GM19452 (cell line): ENCODE measurements at regions not wholly inside any gene's neighbourhood (a gene's known extent, or its start where the extent isn't known, plus 50 kb on each side); places are given as distances from the start of the nearest gene placed in this dataset.

Experiments used
- ATAC-seq: cut with Tn5 transposase; IDR thresholded peaks from one replicate; pipeline ENCODE4 v1.9.1; 2021; ENCODE audit not compliant: unreplicated experiment

- no peak for ATAC-seq
Measured at GRCh38 chr2:3005859-3006501, 371.6 kb downstream of the EIPR1 start.

DNA sequence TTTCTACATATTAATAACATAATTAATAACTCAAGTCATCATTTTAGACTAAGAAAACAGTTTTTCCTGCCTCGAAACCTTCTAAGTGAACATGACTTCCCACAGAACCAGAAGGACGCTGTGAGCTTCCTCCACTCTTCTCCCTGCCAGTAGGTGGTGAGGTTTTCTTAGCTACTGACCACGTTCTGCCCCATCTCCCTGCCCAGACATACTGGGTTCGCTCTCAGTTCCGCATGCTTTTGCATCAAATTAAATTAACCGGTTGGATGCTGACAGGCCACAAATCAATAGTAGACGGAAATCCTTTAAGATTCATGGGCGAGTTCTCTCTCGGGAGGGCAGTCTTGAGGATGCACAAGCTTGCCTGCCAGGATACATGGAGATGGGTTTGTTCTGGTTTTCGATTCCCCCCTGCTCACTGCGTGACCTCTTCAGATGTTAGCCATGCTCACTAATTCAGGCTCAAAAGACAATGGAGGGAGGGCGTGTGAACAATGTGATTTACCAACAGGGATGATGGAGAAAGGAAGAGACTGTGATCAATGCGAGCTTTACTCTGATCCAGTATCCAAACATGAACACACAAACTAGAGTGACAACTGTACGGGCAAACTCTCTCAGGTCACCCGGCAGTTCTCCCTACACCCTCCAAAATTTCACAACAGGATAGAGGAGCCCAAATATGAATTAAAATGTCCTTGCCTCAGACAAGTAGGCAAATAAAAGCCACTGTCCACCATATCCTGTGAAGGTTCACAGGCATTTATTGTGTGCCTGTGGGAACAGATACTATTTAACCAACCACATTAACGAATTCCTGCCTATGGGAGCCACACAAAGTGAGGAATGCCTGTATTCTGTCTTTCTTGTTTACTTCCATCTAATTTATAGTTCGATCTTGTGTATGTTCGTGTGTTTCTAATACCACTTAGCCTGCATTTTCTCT is 375.7 kb downstream of the EIPR1 start:
- ATAC-seq: no peak

DNA sequence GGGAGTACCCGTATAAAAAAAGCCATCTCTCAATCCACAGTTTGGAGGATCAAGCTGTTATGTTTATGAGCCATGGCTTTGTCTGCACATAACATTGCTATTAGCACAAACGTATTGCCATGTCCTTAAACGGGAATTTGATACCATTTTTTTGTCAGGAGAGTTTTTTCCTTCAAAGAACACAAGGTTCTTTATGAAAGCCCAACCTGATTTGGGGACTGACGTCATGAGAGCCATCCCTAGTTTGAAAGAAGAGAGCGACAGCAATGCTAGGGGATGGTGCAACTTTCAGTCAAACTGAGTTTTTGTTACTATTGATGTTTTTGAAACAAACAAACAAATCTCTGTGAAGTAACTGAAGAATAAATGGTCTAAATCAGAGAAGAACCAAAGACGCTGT is 376.6 kb downstream of the EIPR1 start:
- no peak for ATAC-seq

DNA sequence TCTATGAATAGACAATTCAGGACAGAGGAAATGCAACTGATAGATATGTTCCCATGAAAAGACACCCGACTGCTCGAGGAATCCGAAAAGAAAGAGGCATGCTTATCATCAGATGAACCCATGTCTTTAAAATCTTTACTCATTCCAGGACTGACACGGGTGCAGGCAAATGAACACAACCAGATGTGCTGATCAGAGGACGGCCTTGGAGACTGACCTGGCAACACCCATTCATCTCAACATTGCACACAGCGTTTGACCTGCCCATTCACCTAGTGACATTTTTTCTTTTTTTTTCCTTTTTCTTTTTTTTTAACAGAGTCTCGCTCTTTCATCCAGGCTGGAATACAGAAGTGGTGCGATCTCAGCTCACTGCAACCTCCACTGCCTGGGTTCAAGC is 377.5 kb downstream of the EIPR1 start:
- ATAC-seq: no peak

GRCh38 chr2:2998971-2999370 is 378.6 kb downstream of the EIPR1 start:
- ATAC-seq: no peak

- no peak for ATAC-seq
Measured at GRCh38 chr2:2993172-2993692, 384.4 kb downstream of the EIPR1 start.

- no peak for ATAC-seq
Measured at GRCh38 chr2:2992634-2993033, 385.0 kb downstream of the EIPR1 start.

DNA sequence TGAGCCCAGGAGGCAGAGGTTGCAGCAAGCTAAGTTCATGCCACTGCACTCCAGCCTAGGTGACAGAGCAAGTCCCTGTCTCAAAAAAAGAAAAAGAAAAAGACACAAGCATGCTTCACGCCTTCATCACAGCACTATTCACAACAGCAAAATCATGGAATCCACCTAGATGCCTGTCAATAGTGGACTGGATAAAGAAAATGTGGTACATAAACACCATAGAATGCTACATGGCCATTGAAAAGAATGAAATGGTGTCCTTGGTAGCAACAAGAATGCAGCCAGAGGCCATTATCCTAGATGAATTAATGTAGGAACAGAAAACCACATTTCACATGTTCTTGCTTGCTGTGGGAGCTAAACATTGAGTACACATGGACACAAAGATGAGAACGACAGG is 392.6 kb downstream of the EIPR1 start:
- ATAC-seq: no peak

- no peak for ATAC-seq
Measured at GRCh38 chr2:2981000-2981399, 396.6 kb downstream of the EIPR1 start.

GRCh38 chr2:2974982-2975381 is 402.6 kb downstream of the EIPR1 start:
- no peak for ATAC-seq

DNA sequence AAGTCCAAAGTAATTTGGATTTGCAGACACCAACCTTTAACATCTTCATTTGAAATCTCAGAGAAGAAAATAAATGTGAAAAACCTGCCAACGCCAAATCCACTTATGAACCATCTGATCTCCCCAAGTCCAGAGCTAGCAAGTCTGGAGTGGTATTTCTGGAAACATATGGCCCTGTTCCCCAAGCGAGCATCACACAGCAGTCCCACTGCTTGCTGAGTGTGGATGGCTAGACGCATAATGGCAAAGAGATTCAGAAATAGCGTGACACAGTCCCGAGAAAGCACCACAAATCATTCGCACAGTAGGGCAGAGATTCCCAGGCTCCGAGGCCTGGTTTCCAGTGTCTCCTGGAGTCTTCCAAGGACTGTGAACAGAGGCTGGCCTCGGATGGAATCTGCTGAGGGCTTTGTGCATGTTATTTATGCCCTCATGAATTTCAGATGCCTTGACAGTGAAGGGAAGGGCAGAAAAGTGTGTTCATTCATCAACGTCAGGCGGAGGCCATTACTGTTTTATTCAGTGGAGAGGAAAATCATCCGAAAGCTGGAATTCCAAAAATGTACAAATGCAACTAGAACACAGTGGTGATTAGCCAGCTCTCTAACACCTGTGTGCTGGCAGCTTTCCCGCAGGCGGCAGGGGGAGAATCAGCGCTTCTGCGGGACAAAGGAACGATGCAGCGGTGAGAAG is 417.0 kb downstream of the EIPR1 start:
- no peak for ATAC-seq

- ATAC-seq: no peak
Measured at GRCh38 chr2:2950403-2950952, 427.1 kb downstream of the EIPR1 start.

- no peak for ATAC-seq
Measured at GRCh38 chr2:2947406-2947805, 430.2 kb downstream of the EIPR1 start.

GRCh38 chr2:2942906-2943305 is 434.7 kb downstream of the EIPR1 start:
- no peak for ATAC-seq

DNA sequence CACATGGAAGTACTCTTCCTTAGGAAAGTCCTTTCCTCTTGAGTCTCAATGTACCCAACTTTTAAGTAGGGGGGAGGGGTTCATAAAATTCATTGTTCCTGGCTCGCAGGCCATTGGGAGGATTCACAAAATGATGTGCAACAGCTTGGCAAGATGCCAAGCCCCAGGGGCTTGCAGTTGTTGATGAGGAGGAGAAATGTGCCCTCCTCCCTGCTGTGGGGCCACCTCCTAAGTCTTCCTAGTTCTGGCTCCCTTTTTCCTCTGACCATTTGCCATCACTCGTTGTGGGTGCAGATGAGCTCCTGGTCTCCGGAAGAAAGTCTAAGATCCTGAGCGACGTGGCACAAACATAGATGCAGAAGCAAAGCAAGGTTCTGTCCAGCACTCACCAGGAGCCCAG is 435.4 kb downstream of the EIPR1 start:
- ATAC-seq: no peak

DNA sequence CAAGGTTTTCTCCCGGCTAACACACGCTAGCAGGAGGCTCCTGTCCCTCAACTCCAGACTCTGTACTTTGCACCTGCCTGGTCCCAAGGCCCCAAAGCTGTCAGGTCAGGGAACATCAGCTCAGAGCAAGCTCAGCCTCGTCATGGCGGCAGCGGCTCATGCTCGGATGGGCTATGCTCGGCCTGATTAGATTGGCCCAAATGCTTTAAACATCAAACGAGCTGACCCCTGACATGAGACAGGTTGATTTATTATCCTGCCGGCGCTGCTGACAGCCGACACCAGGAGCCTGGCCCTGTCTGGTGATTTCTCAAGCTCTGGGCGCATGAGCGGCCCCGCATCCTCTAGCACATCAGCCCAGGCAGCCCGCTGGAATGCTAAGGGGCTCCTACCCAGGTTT is 436.4 kb downstream of the EIPR1 start:
- ATAC-seq: no peak

DNA sequence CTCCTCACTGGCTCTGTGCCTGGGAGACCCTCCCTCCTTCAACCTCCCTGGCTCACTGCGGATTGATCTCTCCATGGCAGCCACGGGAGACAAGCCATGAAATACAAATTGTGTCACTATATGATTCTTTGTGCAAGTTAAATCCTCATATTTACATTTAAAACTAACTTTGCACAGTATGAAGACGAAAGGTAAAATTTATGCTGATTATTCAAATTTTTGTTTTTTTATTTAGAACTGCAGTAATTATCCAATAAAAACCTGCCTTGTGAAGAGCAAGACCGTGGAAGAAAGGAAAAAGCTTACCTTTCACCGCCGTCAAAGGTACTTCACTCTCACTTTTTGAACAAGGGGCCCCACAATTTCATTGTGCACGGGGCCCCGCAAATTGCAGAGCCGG is 436.9 kb downstream of the EIPR1 start:
- ATAC-seq: no peak

DNA sequence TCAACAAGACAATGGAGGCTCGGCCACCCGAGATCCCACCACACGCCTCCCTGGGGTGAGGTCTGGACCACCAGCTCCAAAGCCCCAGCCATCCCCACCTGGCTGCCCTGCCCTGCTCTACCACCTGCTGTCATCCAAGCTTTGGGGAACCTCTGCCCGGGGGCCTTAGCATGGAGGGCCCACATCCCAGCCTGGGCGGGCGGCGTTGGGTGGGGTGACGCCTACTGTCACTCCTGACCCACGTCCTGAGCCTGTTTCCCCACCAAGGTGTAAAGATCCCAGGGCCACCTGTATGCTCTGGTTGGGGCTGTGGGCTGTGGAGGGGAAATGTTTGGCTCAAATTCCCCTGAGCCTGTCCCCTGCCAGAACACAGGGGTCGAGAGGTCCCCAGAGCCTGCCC is 437.6 kb downstream of the EIPR1 start:
- ATAC-seq: no peak

- no peak for ATAC-seq
Measured at GRCh38 chr2:2939078-2939795, 438.4 kb downstream of the EIPR1 start.

DNA sequence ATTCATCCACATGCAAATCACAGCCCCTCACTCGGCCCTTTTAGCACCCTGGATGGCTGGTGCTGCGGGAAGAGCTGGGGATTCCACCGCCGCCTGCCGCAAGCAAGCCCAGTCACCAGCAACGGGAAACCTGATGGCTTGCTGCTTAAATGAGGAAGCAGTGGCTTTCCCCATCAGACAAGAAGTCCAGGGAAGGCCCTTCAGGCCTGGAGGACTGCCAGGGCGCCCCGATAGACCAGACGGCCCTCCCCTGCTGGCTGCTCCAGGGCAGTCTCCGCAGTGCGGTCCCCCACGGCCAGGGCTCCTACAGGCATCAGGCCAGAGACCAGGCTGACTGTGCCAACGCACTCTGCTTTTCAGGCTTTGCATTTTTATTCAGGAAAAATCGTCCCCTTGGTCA is 439.1 kb downstream of the EIPR1 start:
- ATAC-seq: no peak
